22Rv1 (cell line): ENCODE measurements at regions not wholly inside any gene's neighbourhood (a gene's known extent, or its start where the extent isn't known, plus 50 kb on each side); places are given as distances from the start of the nearest gene placed in this dataset.
"Not testable (repeated sequence)": the region's sequence is repeated elsewhere in the genome, so short reads cannot be mapped to it uniquely, and the experiment has no call there.

ENCODE experiments used
- H3K27ac ChIP-seq: fragments of 450-650 bp; 2 replicates; pipeline ENCODE4 v1.5.1; 2017
- ZFX ChIP-seq: fragments of 450-650 bp; IDR thresholded peaks from 2 replicates; pipeline ENCODE4 v1.6.1; 2017; ENCODE audit warnings: antibody characterized with exemption, borderline replicate concordance
- TF ChIP-seq, protein P1 (sequence below): fragments of 450-650 bp; IDR thresholded peaks from 2 replicates; pipeline ENCODE4 v1.5.1; 2017; ENCODE audit warnings: mild to moderate bottlenecking

DNA sequence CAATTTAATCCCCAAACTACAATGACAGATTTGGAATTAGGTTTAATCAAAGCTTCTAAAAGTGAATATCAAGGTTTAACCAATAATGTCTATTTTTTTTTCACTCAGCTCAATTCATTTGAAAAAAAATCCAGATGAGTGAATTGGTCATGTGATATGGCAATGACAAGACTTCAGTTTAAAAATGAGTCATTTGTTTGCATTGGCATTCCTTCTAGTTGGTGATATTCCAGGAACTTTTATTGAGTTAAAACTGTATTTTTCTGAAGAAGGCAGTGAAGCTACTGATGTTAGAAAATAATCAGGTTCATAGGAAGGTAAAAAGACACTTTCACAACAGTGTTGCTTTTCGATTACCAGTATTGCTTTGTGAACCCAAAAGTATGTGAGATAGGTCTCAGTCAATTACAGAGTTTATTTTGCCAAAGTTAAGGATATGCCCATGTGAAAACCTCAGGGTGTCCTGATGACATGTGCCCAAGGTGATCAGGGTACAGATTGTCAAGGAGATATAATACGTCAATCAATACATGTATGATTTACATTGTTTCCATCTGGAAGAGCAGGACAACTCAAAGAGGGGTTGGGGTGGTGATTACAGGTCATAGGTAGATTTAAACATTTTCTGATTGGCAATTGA lies 1214.9 kb downstream of the GALC start:
- peak overlapping the region; percentile 0; the same call in 1 of the 2 replicates for H3K27ac ChIP-seq

GRCh38 chr14:86775896-86776295 lies 1217.1 kb downstream of the GALC start:
- H3K27ac ChIP-seq, result not testable (repeated sequence)

More for the DNA sequence above, 1214.9 kb downstream of the GALC start:
- no peak for TF ChIP-seq ZFX
- TF ChIP-seq, protein P1, sequence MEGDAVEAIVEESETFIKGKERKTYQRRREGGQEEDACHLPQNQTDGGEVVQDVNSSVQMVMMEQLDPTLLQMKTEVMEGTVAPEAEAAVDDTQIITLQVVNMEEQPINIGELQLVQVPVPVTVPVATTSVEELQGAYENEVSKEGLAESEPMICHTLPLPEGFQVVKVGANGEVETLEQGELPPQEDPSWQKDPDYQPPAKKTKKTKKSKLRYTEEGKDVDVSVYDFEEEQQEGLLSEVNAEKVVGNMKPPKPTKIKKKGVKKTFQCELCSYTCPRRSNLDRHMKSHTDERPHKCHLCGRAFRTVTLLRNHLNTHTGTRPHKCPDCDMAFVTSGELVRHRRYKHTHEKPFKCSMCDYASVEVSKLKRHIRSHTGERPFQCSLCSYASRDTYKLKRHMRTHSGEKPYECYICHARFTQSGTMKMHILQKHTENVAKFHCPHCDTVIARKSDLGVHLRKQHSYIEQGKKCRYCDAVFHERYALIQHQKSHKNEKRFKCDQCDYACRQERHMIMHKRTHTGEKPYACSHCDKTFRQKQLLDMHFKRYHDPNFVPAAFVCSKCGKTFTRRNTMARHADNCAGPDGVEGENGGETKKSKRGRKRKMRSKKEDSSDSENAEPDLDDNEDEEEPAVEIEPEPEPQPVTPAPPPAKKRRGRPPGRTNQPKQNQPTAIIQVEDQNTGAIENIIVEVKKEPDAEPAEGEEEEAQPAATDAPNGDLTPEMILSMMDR, result no peak

GRCh38 chr14:86774916-86775315 lies 1218.1 kb downstream of the GALC start:
- H3K27ac ChIP-seq, result no peak overlapping the region
- TF ChIP-seq ZFX, result no peak
- TF ChIP-seq, protein P1, result no peak

DNA sequence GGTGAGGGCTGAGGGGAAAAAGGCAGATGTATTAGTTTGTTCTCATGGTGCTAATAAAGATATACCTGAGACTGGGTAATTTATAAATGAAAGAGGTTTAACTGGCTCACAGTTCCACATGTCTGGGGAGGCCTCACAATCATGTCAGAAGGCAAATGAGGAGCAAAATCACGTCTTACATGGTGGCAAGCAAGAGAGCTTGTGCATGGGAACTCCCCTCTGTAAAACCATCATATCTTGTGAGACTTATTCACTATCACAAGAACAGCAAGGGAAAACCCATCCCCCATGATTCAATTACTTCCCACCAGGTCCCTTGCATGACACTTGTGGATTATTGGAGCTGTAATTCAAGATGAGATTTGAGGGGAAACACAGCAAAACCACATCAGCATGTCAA lies 1220.9 kb downstream of the GALC start:
- H3K27ac ChIP-seq, result no peak overlapping the region
- no peak for TF ChIP-seq ZFX
- TF ChIP-seq, protein P1, result no peak

DNA sequence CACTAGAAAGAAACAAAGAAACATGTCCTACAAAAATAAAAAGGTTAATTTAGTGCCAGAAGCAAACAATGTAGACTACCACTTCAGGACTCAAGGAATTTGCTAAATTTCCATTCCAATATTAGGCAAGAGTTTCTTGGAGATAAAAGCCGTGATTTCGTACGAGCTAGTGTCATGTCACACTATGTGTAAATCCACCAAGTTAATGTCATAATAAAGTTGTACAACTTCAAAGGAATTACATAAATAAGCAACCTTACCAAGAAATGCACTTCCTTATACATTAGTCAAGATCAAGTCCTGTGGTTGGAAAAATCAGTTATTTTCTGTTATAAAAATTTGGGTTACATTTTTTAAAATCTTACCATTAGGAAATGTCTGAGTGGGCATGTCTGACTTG lies 1222.8 kb downstream of the GALC start:
- no peak for TF ChIP-seq ZFX
- TF ChIP-seq, protein P1, result no peak
- H3K27ac ChIP-seq, result no peak overlapping the region

- TF ChIP-seq, protein P1, result no peak
- TF ChIP-seq ZFX, result no peak
- H3K27ac ChIP-seq, result no peak overlapping the region
Measured at GRCh38 chr14:86766469-86766868, 1226.5 kb downstream of the GALC start.

DNA sequence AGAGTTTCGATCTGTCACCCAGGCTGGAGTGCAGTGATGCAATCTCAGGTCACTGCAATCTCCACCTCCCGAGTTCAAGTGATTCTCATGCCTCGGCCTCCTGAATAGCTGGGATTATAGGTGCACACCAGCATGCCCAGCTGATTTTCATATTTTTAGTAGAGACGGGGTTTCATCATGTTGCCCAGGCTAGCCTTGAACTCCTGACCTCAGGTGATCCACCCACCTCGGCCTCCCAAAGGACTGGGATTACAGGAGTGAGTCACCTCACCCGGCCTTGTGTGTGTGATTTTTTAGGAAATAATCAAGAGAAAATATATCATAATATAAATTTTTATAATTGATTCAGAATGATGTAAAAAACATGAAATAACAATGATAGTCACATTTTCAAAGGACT lies 1231.4 kb downstream of the GALC start:
- H3K27ac ChIP-seq, result no peak overlapping the region
- TF ChIP-seq, protein P1, result no peak
- no peak for TF ChIP-seq ZFX

- H3K27ac ChIP-seq, result no peak overlapping the region
- no peak for TF ChIP-seq ZFX
- TF ChIP-seq, protein P1, result no peak
Measured at GRCh38 chr14:86756521-86757190, 1226.7 kb downstream of the FLRT2 start.

DNA sequence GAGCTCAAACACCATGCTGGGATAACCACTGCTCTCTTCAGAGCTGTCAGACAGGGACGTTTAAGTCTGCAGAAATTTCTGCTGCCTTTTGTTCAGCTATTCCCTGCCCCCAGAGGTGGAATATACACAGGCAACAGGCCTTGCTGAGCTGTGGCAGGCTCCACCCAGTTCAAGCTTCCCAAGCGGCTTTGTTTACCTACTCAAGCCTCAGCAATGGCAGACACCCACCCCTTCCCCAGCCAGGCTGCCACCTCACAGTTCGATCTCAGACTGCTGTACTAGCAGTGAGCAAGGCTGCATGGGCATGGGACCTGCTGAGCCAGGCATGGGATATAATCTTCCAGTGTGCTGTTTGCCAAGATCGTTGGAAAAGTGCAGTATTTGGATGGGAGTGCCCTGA lies 1220.5 kb downstream of the FLRT2 start:
- H3K27ac ChIP-seq, result not testable (repeated sequence)
